Suppressor macrophage (primary cell): ENCODE measurements at regions not wholly inside any gene's neighbourhood (a gene's known extent, or its start where the extent isn't known, plus 50 kb on each side); places are given as distances from the start of the nearest gene placed in this dataset.

Experiments used
- DNase-seq, 4 experiments: peaks; one replicate each; pipeline ENCODE4 v3.0.0-alpha.2; 2020 to 2022

- no peak for DNase-seq
Measured at GRCh38 chr18:41829647-41830516, 125.2 kb upstream of the PIK3C3 start.

GRCh38 chr18:41828137-41828536 is 126.9 kb upstream of the PIK3C3 start:
- no peak for DNase-seq

- DNase-seq = no peak
Measured at GRCh38 chr18:41820784-41821183, 134.2 kb upstream of the PIK3C3 start.

- no peak for DNase-seq
Measured at GRCh38 chr18:41818381-41819355, 136.4 kb upstream of the PIK3C3 start.

- no peak for DNase-seq
Measured at GRCh38 chr18:41814651-41815050, 140.4 kb upstream of the PIK3C3 start.

GRCh38 chr18:41809652-41810051 is 145.4 kb upstream of the PIK3C3 start:
- no peak for DNase-seq

GRCh38 chr18:41805341-41805740 is 149.7 kb upstream of the PIK3C3 start:
- DNase-seq = no peak

GRCh38 chr18:41798879-41799278 is 156.2 kb upstream of the PIK3C3 start:
- DNase-seq = no peak

GRCh38 chr18:41790687-41791086 is 164.3 kb upstream of the PIK3C3 start:
- no peak for DNase-seq

- DNase-seq = no peak
Measured at GRCh38 chr18:41789001-41789400, 166.0 kb upstream of the PIK3C3 start.

- no peak for DNase-seq
Measured at GRCh38 chr18:41783879-41784278, 171.2 kb upstream of the PIK3C3 start.

GRCh38 chr18:41783065-41783818 is 171.8 kb upstream of the PIK3C3 start:
- DNase-seq = no peak

- DNase-seq = no peak
Measured at GRCh38 chr18:41771973-41772372, 183.1 kb upstream of the PIK3C3 start.

- no peak for DNase-seq
Measured at GRCh38 chr18:41769265-41769664, 185.8 kb upstream of the PIK3C3 start.

GRCh38 chr18:41768467-41768866 is 186.6 kb upstream of the PIK3C3 start:
- DNase-seq = no peak

GRCh38 chr18:41767960-41768359 is 187.1 kb upstream of the PIK3C3 start:
- peak in 1 of 4 experiments; percentile 2 for DNase-seq

- no peak for DNase-seq
Measured at GRCh38 chr18:41765460-41765859, 189.6 kb upstream of the PIK3C3 start.

- DNase-seq = no peak
Measured at GRCh38 chr18:41763361-41763760, 191.7 kb upstream of the PIK3C3 start.

- peak in 2 of 4 experiments; percentile 30 for DNase-seq
Measured at GRCh38 chr18:41761333-41762018, 193.6 kb upstream of the PIK3C3 start.

- no peak for DNase-seq
Measured at GRCh38 chr18:41758534-41758933, 196.5 kb upstream of the PIK3C3 start.

- DNase-seq = no peak
Measured at GRCh38 chr18:41756141-41756540, 198.9 kb upstream of the PIK3C3 start.

GRCh38 chr18:41754332-41754731 is 200.7 kb upstream of the PIK3C3 start:
- no peak for DNase-seq
